ENCODE measurements at regions not wholly inside any gene's neighbourhood (a gene's known extent, or its start where the extent isn't known, plus 50 kb on each side); places are given as distances from the start of the nearest gene placed in this dataset.

DNA sequence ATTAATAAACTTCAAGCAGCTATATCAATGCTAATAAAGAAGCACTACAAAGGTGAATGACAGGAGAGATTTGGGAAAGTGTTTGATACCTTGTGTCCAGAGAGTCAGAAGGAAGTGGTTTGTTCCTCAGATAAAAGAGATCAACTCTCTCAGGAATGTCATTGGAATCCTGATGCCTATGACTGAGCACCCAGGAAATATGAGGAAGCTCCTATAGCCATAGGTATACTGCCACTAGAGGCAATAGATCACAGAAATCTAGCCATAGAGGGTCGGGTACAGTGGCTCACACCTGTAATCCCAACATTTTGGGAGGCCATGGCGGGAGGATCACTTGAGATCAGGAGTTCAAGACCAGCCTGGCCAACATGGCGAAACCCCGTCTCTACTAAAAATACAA lies 612.6 kb downstream of the DACH1 start:
- no peaks in the 10 kb centered on the region for H3K27me3 Mint-ChIP-seq (ENCODE audit: low read depth)
- Histone ChIP-seq H3K23me2 (ENCODE audit: insufficient read length, low read depth, low read length, poor library complexity, severe bottlenecking) (no peaks in the 10 kb centered on the region), H2BK120ac (ENCODE audit: low read depth, low read length, poor library complexity, severe bottlenecking) (no peak overlapping the region), H3K79me1 (ENCODE audit: insufficient read depth, low read depth, low read length, poor library complexity, severe bottlenecking) (no peaks in the 10 kb centered on the region), H3K9ac (ENCODE audit: extremely low read depth, insufficient read length, low read length) (no peak overlapping the region), H4K91ac (ENCODE audit: insufficient read length, low read depth, low read length) (no peak overlapping the region), H3K14ac (ENCODE audit: insufficient read depth, low read length) (no peak overlapping the region), H3K4me2 (ENCODE audit: insufficient read depth, insufficient read length, low read length) (no peak overlapping the region), H3K4ac (ENCODE audit: low read depth, low read length) (no peak overlapping the region), H2BK12ac (ENCODE audit: insufficient read length, low read depth, low read length) (no peak overlapping the region), H3K23ac (ENCODE audit: insufficient read length, low read depth, low read length) (no peak overlapping the region), H3K56ac (ENCODE audit: insufficient read length, low read depth, low read length) (no peak overlapping the region), H3K27ac (ENCODE audit: insufficient read length, low read depth, low read length) (no peak overlapping the region), H3K9me3 (ENCODE audit: control insufficient read depth, low read depth, low read length) (no peaks in the 10 kb centered on the region), H3K79me2 (ENCODE audit: insufficient read depth, low read length) (no peaks in the 10 kb centered on the region), H3K18ac (ENCODE audit: insufficient read length, low read depth, low read length) (no peak overlapping the region), H2BK15ac (ENCODE audit: low read depth, low read length) (no peak overlapping the region), H4K8ac (replicated peaks; ENCODE audit: insufficient read length, low read depth, low read length) (no peak overlapping the region), H4K20me1 (ENCODE audit: control insufficient read depth, insufficient read depth, insufficient read length) (no peaks in the 10 kb centered on the region), H2AK5ac (ENCODE audit: insufficient read length, low read length) (no peak overlapping the region), H4K5ac (ENCODE audit: insufficient read length, low read depth, low read length) (no peak overlapping the region), H2BK20ac (ENCODE audit: low read depth, low read length, poor library complexity, severe bottlenecking) (no peak overlapping the region), H3T11ph (ENCODE audit: low read length) (no peak overlapping the region), H2AFZ (ENCODE audit: low read length) (no peak overlapping the region), H3K4me1 (ENCODE audit: insufficient read depth, low read length) (no peaks in the 10 kb centered on the region), H2BK5ac (ENCODE audit: insufficient read length, low read length) (no peak overlapping the region), H3K27me3 (ENCODE audit: insufficient read depth, low read length) (no peaks in the 10 kb centered on the region)
- no peak overlapping the region for H3K4me3 Mint-ChIP-seq
- no peaks in the 10 kb centered on the region for H3K36me3 Mint-ChIP-seq (ENCODE audit: insufficient read depth in 1 of 3, low read depth in 3 of 3)
- TF ChIP-seq, protein P1, sequence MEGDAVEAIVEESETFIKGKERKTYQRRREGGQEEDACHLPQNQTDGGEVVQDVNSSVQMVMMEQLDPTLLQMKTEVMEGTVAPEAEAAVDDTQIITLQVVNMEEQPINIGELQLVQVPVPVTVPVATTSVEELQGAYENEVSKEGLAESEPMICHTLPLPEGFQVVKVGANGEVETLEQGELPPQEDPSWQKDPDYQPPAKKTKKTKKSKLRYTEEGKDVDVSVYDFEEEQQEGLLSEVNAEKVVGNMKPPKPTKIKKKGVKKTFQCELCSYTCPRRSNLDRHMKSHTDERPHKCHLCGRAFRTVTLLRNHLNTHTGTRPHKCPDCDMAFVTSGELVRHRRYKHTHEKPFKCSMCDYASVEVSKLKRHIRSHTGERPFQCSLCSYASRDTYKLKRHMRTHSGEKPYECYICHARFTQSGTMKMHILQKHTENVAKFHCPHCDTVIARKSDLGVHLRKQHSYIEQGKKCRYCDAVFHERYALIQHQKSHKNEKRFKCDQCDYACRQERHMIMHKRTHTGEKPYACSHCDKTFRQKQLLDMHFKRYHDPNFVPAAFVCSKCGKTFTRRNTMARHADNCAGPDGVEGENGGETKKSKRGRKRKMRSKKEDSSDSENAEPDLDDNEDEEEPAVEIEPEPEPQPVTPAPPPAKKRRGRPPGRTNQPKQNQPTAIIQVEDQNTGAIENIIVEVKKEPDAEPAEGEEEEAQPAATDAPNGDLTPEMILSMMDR (conservative IDR thresholded peaks at IDR 0.05), result peak; percentile 40; the same call in 2 of the 3 replicates
- 0 out of 7 replicates have a peak overlapping the region, but pooled peaks of 1 of the 3 experiments have one; percentile 54 for H3K27ac Mint-ChIP-seq
- no peaks in the 10 kb centered on the region for H3K9me3 Mint-ChIP-seq
- DNase-seq, result no peak
- WGBS (ENCODE audit: extremely low coverage, insufficient read length, low lambda C conversion rate), result no CpG with 5 or more reads among the region's 4 CpGs
- H3K4me1 Mint-ChIP-seq, result peaks cover 15 to 16% of the 10 kb centered on the region in 2 experiments
